Cardiac muscle cell (in vitro differentiated cells and primary cell): ENCODE measurements at regions not wholly inside any gene's neighbourhood (a gene's known extent, or its start where the extent isn't known, plus 50 kb on each side); places are given as distances from the start of the nearest gene placed in this dataset.

Source experiments
- DNase-seq, 2 donors: peaks; one replicate each; pipeline versions ENCODE4 v3.0.0 to v3.0.0-alpha.2; 2010 to 2017; ENCODE audit warnings: low read depth in 1 of 2, low spot score in 1 of 2
- H3K27ac ChIP-seq: fragments of 200-600 bp; sonication (generic); 2 replicates; pipeline ENCODE4 v1.5.1; 2016
- H3K27me3 ChIP-seq: fragments of 200-600 bp; sonication (generic); 2 replicates; pipeline ENCODE4 v1.6.0; 2016; ENCODE audit warnings: control low read depth
- H3K36me3 ChIP-seq: fragments of 200-600 bp; sonication (generic); 2 replicates; pipeline ENCODE4 v1.5.1; 2016; ENCODE audit warnings: control low read depth
- H3K4me1 ChIP-seq: fragments of 200-600 bp; sonication (generic); 2 replicates; pipeline ENCODE4 v1.8.1; 2017; ENCODE audit warnings: low read depth, mild to moderate bottlenecking, mixed run types
- H3K4me3 ChIP-seq: fragments of 200-600 bp; sonication (generic); 2 replicates; pipeline ENCODE4 v1.5.1; 2016; ENCODE audit warnings: mild to moderate bottlenecking
- H3K9me3 ChIP-seq: fragments of 200-600 bp; sonication (generic); 2 replicates; pipeline ENCODE4 v1.5.1; 2017; ENCODE audit warnings: low read depth, mild to moderate bottlenecking, control low read depth
- TF ChIP-seq, protein P1 (sequence below): IDR thresholded peaks from 2 replicates; pipeline ENCODE4 v1.5.1; 2012; ENCODE audit warnings: low read depth, mild to moderate bottlenecking, low read length

GRCh38 chr4:20046931-20047677 is 204.6 kb upstream of the SLIT2 start:
- Histone ChIP-seq H3K27ac (no peak overlapping the region), H3K36me3 (no peaks in the 10 kb centered on the region), H3K9me3 (no peaks in the 10 kb centered on the region), H3K4me1 (no peaks in the 10 kb centered on the region), H3K27me3 (no peaks in the 10 kb centered on the region), H3K4me3 (no peak overlapping the region)
- TF ChIP-seq, protein P1, sequence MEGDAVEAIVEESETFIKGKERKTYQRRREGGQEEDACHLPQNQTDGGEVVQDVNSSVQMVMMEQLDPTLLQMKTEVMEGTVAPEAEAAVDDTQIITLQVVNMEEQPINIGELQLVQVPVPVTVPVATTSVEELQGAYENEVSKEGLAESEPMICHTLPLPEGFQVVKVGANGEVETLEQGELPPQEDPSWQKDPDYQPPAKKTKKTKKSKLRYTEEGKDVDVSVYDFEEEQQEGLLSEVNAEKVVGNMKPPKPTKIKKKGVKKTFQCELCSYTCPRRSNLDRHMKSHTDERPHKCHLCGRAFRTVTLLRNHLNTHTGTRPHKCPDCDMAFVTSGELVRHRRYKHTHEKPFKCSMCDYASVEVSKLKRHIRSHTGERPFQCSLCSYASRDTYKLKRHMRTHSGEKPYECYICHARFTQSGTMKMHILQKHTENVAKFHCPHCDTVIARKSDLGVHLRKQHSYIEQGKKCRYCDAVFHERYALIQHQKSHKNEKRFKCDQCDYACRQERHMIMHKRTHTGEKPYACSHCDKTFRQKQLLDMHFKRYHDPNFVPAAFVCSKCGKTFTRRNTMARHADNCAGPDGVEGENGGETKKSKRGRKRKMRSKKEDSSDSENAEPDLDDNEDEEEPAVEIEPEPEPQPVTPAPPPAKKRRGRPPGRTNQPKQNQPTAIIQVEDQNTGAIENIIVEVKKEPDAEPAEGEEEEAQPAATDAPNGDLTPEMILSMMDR, result no peak
- peak in 1 of 2 donors; percentile 29 for DNase-seq

- no peak overlapping the region for H3K4me3 ChIP-seq
- DNase-seq, result no peak
- H3K27me3 ChIP-seq, result no peaks in the 10 kb centered on the region
- H3K4me1 ChIP-seq, result no peaks in the 10 kb centered on the region
- TF ChIP-seq, protein P1, result no peak
- no peaks in the 10 kb centered on the region for H3K36me3 ChIP-seq
- H3K9me3 ChIP-seq, result no peaks in the 10 kb centered on the region
- H3K27ac ChIP-seq, result no peak overlapping the region
These were observed 205.5 kb upstream of the SLIT2 start for GRCh38 chr4:20046179-20046578.

DNA sequence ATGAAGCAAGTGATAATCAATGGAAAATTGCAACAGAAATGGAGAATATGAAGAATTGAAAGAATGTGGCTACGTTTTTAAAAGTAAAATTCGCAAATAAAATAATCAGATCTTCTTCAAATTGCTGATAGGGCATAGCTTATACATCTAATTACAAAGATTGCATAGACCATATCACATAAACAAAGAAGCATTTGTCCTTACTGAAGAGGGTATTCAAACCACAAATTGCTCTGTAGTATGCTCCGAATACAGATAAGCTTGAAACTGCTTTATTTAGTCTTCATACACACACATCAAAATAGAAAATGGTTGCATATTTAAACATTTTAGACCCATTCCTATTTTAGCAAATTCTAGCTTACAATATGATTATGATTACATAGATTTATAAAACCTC is 206.7 kb upstream of the SLIT2 start:
- Histone ChIP-seq H3K27ac (no peak overlapping the region), H3K4me3 (no peak overlapping the region), H3K9me3 (no peaks in the 10 kb centered on the region), H3K36me3 (no peaks in the 10 kb centered on the region), H3K27me3 (no peaks in the 10 kb centered on the region), H3K4me1 (no peaks in the 10 kb centered on the region)
- DNase-seq, result peak in 1 of 2 donors; percentile 3
- TF ChIP-seq, protein P1, result no peak

- H3K27ac ChIP-seq, result no peak overlapping the region
- H3K9me3 ChIP-seq, result no peaks in the 10 kb centered on the region
- TF ChIP-seq, protein P1, result no peak
- no peaks in the 10 kb centered on the region for H3K4me1 ChIP-seq
- H3K27me3 ChIP-seq, result no peaks in the 10 kb centered on the region
- peak in 1 of 2 donors; percentile 59 for DNase-seq
- no peaks in the 10 kb centered on the region for H3K36me3 ChIP-seq
- no peak overlapping the region for H3K4me3 ChIP-seq
These were observed 207.2 kb upstream of the SLIT2 start for GRCh38 chr4:20044502-20044911.

DNA sequence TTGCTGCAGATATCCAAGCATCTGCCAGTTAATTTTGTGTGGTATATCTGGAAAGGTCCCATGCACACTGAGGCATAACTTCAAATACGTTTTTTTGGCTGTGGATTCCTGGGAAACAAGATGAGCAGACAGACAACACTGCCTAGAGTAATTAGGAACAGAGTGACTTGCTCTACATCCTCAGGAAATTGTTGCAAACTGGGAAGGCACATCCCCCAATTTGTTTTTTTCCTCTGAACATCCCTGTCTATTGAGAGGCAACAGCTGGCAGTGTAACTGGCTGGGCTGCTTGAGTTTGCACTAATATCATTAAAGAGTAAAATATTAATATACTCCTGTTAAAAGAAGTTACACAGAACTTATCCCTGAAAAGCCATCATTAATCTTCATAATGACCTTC is 207.7 kb upstream of the SLIT2 start:
- TF ChIP-seq, protein P1, result no peak
- no peak overlapping the region for H3K4me3 ChIP-seq
- H3K27me3 ChIP-seq, result no peaks in the 10 kb centered on the region
- H3K36me3 ChIP-seq, result no peaks in the 10 kb centered on the region
- peak in 1 of 2 donors; percentile 29 for DNase-seq
- no peaks in the 10 kb centered on the region for H3K9me3 ChIP-seq
- no peak overlapping the region for H3K27ac ChIP-seq
- H3K4me1 ChIP-seq, result no peaks in the 10 kb centered on the region
